HL-60 (cell line): ENCODE measurements at regions not wholly inside any gene's neighbourhood (a gene's known extent, or its start where the extent isn't known, plus 50 kb on each side); places are given as distances from the start of the nearest gene placed in this dataset.

Experiments
- DNase-seq, 2 experiments: peaks; one replicate each; pipeline ENCODE4 v3.0.0-alpha.2; 2010 to 2020; ENCODE audit warnings: low read depth in 1 of 2, low spot score in 1 of 2
- H3K27ac ChIP-seq: fragments of 250-450 bp; sonication (Bioruptor Pico); replicated peaks from 2 replicates; pipeline ENCODE4 v1.5.1; 2020; ENCODE audit warnings: mild to moderate bottlenecking, moderate library complexity
- H3K27me3 ChIP-seq: fragments of 250-450 bp; sonication (Bioruptor Pico); 2 replicates; pipeline ENCODE4 v1.5.1; 2021; ENCODE audit warnings: mild to moderate bottlenecking, moderate library complexity; ENCODE audit not compliant: insufficient read depth, poor library complexity, severe bottlenecking
- H3K4me3 ChIP-seq: replicated peaks from 2 replicates; pipeline ENCODE4 v1.5.1; 2011; ENCODE audit warnings: mild to moderate bottlenecking, control low read depth, low read length; ENCODE audit not compliant: insufficient read depth
- GABPA ChIP-seq: IDR thresholded peaks from 2 replicates; pipeline ENCODE4 v1.6.1; 2012; ENCODE audit warnings: low read depth
- POLR2AphosphoS5 ChIP-seq: IDR thresholded peaks from 2 replicates; pipeline ENCODE4 v1.6.1; 2012; ENCODE audit warnings: low read depth
- SPI1 ChIP-seq: IDR thresholded peaks from 2 replicates; pipeline ENCODE4 v1.6.1; 2012; ENCODE audit warnings: low read depth, mild to moderate bottlenecking, borderline replicate concordance
- TF ChIP-seq, protein P1 (sequence below): IDR thresholded peaks from one replicate; pipeline ENCODE4 v1.5.1; 2011; ENCODE audit warnings: low read length, control low read depth, inconsistent platforms; ENCODE audit not compliant: insufficient read depth
- TF ChIP-seq, protein P2 (sequence below): IDR thresholded peaks from 2 replicates; pipeline ENCODE4 v1.6.1; 2012; ENCODE audit warnings: low read depth; ENCODE audit not compliant: insufficient replicate concordance

DNA sequence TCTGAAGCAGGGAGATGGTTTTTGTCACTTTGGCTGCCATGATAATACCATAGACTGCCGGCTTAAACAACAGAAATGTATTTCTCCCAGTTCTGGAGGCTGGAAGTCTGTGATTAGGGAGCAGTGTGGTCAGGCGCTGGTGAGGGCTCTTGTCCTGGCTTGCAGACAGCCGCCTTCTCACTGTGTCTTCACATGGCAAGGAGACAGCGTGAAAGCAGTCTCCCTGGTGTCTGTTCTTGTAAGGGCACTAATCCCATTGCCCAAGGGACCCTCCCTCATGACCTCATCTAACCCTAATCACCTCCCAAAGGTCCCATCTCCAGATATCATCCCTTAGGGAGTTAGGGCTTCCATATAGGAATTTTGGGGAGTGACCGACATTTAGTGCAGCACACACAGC lies 167.0 kb downstream of the ENGASE start:
- TF ChIP-seq, protein P1, sequence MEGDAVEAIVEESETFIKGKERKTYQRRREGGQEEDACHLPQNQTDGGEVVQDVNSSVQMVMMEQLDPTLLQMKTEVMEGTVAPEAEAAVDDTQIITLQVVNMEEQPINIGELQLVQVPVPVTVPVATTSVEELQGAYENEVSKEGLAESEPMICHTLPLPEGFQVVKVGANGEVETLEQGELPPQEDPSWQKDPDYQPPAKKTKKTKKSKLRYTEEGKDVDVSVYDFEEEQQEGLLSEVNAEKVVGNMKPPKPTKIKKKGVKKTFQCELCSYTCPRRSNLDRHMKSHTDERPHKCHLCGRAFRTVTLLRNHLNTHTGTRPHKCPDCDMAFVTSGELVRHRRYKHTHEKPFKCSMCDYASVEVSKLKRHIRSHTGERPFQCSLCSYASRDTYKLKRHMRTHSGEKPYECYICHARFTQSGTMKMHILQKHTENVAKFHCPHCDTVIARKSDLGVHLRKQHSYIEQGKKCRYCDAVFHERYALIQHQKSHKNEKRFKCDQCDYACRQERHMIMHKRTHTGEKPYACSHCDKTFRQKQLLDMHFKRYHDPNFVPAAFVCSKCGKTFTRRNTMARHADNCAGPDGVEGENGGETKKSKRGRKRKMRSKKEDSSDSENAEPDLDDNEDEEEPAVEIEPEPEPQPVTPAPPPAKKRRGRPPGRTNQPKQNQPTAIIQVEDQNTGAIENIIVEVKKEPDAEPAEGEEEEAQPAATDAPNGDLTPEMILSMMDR, result no peak
- TF ChIP-seq SPI1 (no peak), GABPA (no peak), POLR2AphosphoS5 (no peak)
- TF ChIP-seq, protein P2, sequence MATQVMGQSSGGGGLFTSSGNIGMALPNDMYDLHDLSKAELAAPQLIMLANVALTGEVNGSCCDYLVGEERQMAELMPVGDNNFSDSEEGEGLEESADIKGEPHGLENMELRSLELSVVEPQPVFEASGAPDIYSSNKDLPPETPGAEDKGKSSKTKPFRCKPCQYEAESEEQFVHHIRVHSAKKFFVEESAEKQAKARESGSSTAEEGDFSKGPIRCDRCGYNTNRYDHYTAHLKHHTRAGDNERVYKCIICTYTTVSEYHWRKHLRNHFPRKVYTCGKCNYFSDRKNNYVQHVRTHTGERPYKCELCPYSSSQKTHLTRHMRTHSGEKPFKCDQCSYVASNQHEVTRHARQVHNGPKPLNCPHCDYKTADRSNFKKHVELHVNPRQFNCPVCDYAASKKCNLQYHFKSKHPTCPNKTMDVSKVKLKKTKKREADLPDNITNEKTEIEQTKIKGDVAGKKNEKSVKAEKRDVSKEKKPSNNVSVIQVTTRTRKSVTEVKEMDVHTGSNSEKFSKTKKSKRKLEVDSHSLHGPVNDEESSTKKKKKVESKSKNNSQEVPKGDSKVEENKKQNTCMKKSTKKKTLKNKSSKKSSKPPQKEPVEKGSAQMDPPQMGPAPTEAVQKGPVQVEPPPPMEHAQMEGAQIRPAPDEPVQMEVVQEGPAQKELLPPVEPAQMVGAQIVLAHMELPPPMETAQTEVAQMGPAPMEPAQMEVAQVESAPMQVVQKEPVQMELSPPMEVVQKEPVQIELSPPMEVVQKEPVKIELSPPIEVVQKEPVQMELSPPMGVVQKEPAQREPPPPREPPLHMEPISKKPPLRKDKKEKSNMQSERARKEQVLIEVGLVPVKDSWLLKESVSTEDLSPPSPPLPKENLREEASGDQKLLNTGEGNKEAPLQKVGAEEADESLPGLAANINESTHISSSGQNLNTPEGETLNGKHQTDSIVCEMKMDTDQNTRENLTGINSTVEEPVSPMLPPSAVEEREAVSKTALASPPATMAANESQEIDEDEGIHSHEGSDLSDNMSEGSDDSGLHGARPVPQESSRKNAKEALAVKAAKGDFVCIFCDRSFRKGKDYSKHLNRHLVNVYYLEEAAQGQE, result no peak
- no peak overlapping the region for H3K27ac ChIP-seq

DNA sequence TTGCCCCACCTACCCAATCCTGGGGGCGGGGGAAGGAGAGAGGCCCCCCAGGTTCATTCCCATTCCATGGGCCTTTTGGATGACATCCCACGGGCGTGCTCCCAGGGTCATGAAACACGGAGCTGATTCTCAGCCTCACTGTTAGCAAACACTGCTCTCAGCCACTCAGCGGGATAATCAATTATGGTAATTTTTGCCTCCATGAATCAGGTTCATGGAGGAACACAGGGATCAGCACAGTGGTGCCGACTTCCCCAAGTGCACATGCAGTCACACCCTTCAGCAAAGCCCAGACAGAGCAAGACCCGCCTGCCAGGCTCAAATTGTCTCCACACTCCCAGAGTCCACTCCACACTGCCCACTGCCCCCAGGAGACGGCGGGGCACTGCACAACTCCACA lies 164.6 kb downstream of the ENGASE start:
- TF ChIP-seq POLR2AphosphoS5, result no peak
- Histone ChIP-seq H3K27me3 (no peaks in the 10 kb centered on the region), H3K27ac (no peak overlapping the region), H3K4me3 (no peak overlapping the region)
- DNase-seq, result no peak

More for the DNA sequence above, 167.0 kb downstream of the ENGASE start:
- no peaks in the 10 kb centered on the region for H3K27me3 ChIP-seq
- no peak overlapping the region for H3K4me3 ChIP-seq
- DNase-seq, result no peak

DNA sequence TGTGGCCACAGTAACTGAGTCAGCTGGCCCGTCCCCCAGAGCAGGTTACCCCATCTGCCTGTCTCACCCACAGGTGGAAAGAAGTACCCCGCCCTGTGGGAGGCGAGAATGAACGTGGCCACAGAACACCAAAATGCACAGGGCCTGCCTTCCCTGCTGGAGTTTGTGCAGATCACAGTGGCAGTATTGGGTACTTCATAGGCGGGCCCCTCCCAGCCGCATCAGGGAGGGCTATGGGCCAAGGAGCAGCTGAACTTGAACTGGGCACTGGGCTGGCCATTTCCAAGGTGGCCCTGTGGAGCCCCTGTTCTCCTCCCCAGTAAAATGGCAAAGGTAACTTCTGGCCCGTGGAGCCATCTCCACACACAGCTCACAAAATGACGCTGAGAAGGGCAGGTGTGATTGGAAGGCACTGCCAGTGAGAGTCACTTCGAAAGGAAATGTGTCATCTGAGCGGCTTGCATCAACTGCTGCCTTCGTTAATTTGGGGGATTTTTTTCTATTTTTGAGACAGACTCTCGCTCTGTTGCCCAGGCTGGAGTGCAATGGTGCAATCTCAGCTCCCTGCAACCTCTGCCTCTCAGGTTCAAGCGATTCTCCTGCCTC lies 162.9 kb downstream of the ENGASE start:
- Histone ChIP-seq H3K27me3 (no peaks in the 10 kb centered on the region), H3K4me3 (no peak overlapping the region), H3K27ac (no peak overlapping the region)
- TF ChIP-seq SPI1 (no peak), GABPA (no peak), POLR2AphosphoS5 (no peak)
- TF ChIP-seq, protein P1, result no peak
- TF ChIP-seq, protein P2, result no peak
- DNase-seq, result no peak

DNA sequence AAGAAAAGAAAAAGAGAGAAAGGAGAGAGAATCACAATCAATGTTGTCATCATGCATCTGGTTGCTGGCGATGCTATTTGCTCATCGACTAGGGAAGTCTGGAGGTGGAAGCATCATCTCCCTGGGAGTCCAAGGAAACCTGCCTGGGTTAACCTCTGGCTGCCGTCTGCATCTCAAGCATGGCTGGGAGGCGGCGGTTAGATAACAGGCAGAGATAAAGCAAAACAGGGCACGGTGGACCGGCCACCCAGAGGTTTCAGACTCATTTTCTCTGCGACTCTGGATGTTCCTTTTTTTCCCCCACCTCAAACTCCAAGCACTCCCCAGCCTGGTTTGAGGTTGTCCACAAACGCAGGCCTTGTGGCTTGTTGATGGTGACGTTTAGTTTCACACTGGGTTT lies 161.2 kb downstream of the ENGASE start:
- DNase-seq, result no peak
- H3K27me3 ChIP-seq, result no peaks in the 10 kb centered on the region
- TF ChIP-seq GABPA, result no peak
- H3K4me3 ChIP-seq, result no peak overlapping the region
- no peak overlapping the region for H3K27ac ChIP-seq

DNA sequence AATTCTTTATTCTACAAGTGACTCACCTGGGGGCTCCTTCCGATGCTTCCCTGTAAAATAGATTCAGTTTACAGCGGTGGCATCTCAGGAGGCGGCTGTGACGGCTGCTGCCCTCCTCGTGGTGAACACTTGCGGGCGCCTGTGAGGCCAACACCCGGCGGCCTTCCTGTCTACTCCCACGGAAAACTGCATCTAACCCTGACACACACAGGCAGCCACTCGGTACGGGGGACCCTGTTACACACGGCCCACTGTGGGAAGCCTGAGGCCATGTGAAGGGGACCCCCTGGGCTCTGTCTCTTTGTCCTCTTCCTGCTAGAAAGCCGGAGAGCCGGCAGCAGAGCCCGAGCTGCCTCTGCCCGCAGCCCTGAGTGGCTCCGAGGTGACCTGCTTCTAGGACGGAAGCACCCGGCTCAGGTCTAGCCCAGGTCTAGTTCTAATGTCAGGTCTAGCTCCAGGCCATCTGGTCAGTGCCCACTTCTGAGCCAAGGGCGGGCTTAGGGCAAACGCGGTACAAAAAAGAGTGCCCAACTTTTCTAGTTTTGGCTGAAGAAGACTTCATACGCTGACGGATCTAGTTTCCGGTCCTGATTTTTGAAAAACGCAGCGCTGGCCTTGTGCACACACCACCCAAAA lies 159.4 kb downstream of the ENGASE start:
- H3K27me3 ChIP-seq, result no peaks in the 10 kb centered on the region
- DNase-seq, result no peak
- TF ChIP-seq GABPA, result no peak
- no peak for TF ChIP-seq SPI1
- TF ChIP-seq, protein P2, result no peak
- TF ChIP-seq, protein P1, result no peak
- no peak for TF ChIP-seq POLR2AphosphoS5
- H3K27ac ChIP-seq, result no peak overlapping the region
- H3K4me3 ChIP-seq, result no peak overlapping the region
